Activated naive CD8-positive, alpha-beta T cell treated with anti-CD3 and anti-CD28 coated beads, Interleukin-2, amount 50 U/mL, for 24 hours (primary cell): ENCODE measurements at regions not wholly inside any gene's neighbourhood (a gene's known extent, or its start where the extent isn't known, plus 50 kb on each side); places are given as distances from the start of the nearest gene placed in this dataset.

Experiments
- ATAC-seq: fragments of 150-1000 bp; cut with Tn5 transposase; one replicate; pipeline ENCODE4 v1.10.0; 2021
- DNase-seq: peaks from one replicate; pipeline ENCODE4 v3.0.0; 2021
- H3K27ac Mint-ChIP-seq: one replicate; pipeline ENCODE4 v1.8.0; 2021; ENCODE audit warnings: mild to moderate bottlenecking, mixed read lengths
- H3K27me3 Mint-ChIP-seq: one replicate; pipeline ENCODE4 v1.8.0; 2021; ENCODE audit warnings: mixed read lengths
- H3K36me3 Mint-ChIP-seq: one replicate; pipeline ENCODE4 v1.8.0; 2021; ENCODE audit warnings: low read depth, mixed read lengths
- H3K4me1 Mint-ChIP-seq: one replicate; pipeline ENCODE4 v1.8.0; 2021; ENCODE audit warnings: mixed read lengths
- H3K4me3 Mint-ChIP-seq: one replicate; pipeline ENCODE4 v1.8.0; 2021; ENCODE audit warnings: mild to moderate bottlenecking, moderate library complexity, mixed read lengths
- H3K9me3 Mint-ChIP-seq: one replicate; pipeline ENCODE4 v1.8.0; 2021; ENCODE audit warnings: mixed read lengths

DNA sequence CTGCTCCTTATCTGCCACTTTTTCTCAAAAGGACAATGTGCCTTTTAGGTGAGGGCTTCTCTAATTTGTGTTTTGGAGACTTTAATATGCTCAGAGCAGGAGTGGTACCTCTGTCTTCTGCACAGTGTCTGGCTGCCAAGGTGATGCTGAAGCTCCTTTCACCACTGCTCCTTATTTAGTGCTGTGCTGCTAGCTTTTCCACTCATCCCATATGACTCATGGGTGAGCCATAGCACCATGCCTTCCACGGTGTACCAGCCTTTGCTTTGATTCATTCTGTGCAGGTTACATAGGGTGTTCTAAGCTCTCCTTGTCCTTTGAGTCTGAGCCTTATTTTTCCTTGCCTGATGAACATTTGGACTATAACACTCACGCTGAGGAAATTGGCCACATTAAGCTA is 202.4 kb downstream of the ARL6IP6 start:
- peaks cover 2% of the 10 kb centered on the region for H3K27me3 Mint-ChIP-seq

GRCh38 chr2:152910970-152911369 is 192.6 kb downstream of the ARL6IP6 start:
- Mint-ChIP-seq H3K9me3 (peaks cover 3% of the 10 kb centered on the region), H3K27me3 (no peaks in the 10 kb centered on the region), H3K4me3 (no peak overlapping the region), H3K36me3 (no peaks in the 10 kb centered on the region), H3K4me1 (no peaks in the 10 kb centered on the region), H3K27ac (no peak overlapping the region)
- DNase-seq (no peak), ATAC-seq (no peak)

More for the DNA sequence above, 202.4 kb downstream of the ARL6IP6 start:
- Mint-ChIP-seq H3K4me1 (no peaks in the 10 kb centered on the region), H3K36me3 (no peaks in the 10 kb centered on the region), H3K27ac (no peak overlapping the region), H3K9me3 (peaks cover 3% of the 10 kb centered on the region), H3K4me3 (no peak overlapping the region)
- no peak for DNase-seq
- no peak for ATAC-seq

GRCh38 chr2:152907046-152907445 is 188.6 kb downstream of the ARL6IP6 start:
- H3K27ac Mint-ChIP-seq: no peak overlapping the region
- no peaks in the 10 kb centered on the region for H3K4me1 Mint-ChIP-seq
- H3K9me3 Mint-ChIP-seq: peaks cover 3% of the 10 kb centered on the region
- H3K27me3 Mint-ChIP-seq: no peaks in the 10 kb centered on the region
- H3K4me3 Mint-ChIP-seq: no peak overlapping the region
- DNase-seq (no peak), ATAC-seq (no peak)
- no peaks in the 10 kb centered on the region for H3K36me3 Mint-ChIP-seq

- no peak overlapping the region for H3K27ac Mint-ChIP-seq
- H3K36me3 Mint-ChIP-seq: no peaks in the 10 kb centered on the region
- ATAC-seq: no peak
- peaks cover 7% of the 10 kb centered on the region for H3K9me3 Mint-ChIP-seq
- H3K27me3 Mint-ChIP-seq: peaks cover 5% of the 10 kb centered on the region
- H3K4me3 Mint-ChIP-seq: no peak overlapping the region
- no peak for DNase-seq
- H3K4me1 Mint-ChIP-seq: no peaks in the 10 kb centered on the region
Measured at GRCh38 chr2:152894051-152894450, 175.6 kb downstream of the ARL6IP6 start.

DNA sequence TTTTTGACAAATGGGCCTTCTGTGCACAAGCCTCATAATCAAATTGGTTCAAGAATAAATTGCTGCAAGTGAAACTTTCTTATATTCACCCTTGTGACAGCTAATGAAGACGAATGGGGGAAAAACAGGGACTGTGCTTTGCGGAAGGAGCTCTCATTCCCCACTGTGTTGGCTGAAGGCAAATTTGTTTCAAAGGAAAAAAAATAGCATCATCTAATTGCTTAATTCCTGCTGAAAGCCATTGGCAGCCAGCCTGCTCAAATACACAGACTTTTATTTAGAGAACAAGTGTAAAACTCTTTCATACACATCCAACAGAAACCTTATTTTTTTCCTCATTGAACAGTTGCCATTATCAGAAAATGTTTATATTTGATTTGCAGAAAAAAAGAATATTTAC is 172.3 kb downstream of the ARL6IP6 start:
- no peak overlapping the region for H3K4me3 Mint-ChIP-seq
- H3K4me1 Mint-ChIP-seq: no peaks in the 10 kb centered on the region
- H3K27me3 Mint-ChIP-seq: peaks cover 4% of the 10 kb centered on the region
- DNase-seq: no peak
- H3K36me3 Mint-ChIP-seq: no peaks in the 10 kb centered on the region
- no peaks in the 10 kb centered on the region for H3K9me3 Mint-ChIP-seq
- no peak overlapping the region for H3K27ac Mint-ChIP-seq
- no peak for ATAC-seq

DNA sequence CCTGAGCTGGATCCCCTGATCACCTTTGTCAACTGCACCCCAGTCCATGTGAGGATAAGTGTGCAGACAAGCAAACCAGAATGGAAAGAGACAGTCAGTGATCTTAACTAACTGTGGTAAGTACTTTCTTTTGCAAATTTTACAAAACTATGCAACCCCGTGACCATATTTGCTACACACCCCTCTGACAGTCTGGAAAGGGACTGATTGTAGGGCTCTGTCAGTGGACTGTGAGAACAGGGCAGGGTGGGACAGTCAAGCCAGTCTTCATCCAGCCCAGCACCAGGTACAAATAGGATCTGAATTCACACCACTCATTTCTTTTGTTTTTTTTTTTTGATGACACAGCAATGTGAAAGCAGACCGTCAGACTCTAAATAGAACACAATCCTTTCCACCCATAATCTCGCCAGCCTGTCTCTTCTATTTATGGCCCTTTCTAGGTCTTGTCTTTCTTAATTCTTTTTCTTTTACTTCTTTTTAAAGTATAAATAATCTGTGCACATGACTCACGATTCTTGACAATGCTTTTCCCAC is 165.6 kb downstream of the ARL6IP6 start:
- DNase-seq (no peak), ATAC-seq (no peak)
- H3K27ac Mint-ChIP-seq: no peak overlapping the region
- H3K9me3 Mint-ChIP-seq: no peaks in the 10 kb centered on the region
- no peak overlapping the region for H3K4me3 Mint-ChIP-seq
- H3K4me1 Mint-ChIP-seq: no peaks in the 10 kb centered on the region
- no peaks in the 10 kb centered on the region for H3K36me3 Mint-ChIP-seq
- H3K27me3 Mint-ChIP-seq: no peaks in the 10 kb centered on the region

GRCh38 chr2:152881527-152881926 is 163.1 kb downstream of the ARL6IP6 start:
- no peak for DNase-seq
- no peaks in the 10 kb centered on the region for H3K9me3 Mint-ChIP-seq
- H3K27me3 Mint-ChIP-seq: no peaks in the 10 kb centered on the region
- no peak overlapping the region for H3K27ac Mint-ChIP-seq
- ATAC-seq: no peak
- H3K4me1 Mint-ChIP-seq: no peaks in the 10 kb centered on the region
- no peaks in the 10 kb centered on the region for H3K36me3 Mint-ChIP-seq
- H3K4me3 Mint-ChIP-seq: no peak overlapping the region

DNA sequence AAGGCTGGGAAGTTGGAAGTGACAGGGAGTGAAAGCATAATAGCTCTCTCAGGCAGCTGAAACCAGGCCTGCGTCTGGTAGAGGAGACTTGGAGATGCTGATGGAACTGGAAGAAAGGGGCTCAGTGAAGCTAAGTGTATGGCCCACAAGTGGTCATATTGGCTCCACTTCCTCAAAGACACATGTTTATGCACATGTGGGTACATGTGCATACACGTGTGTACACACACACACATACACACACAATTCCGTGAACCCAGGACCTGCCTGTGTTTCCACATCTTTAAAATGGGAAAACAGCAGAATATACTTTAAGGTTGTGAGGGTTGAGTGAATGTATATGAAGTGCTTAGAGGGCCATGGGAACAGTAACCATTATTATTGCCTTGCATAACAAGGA is 160.9 kb downstream of the ARL6IP6 start:
- DNase-seq: no peak
- H3K4me3 Mint-ChIP-seq: no peak overlapping the region
- no peak for ATAC-seq
- no peaks in the 10 kb centered on the region for H3K4me1 Mint-ChIP-seq
- no peaks in the 10 kb centered on the region for H3K27me3 Mint-ChIP-seq
- H3K9me3 Mint-ChIP-seq: no peaks in the 10 kb centered on the region
- H3K27ac Mint-ChIP-seq: no peak overlapping the region
- no peaks in the 10 kb centered on the region for H3K36me3 Mint-ChIP-seq

GRCh38 chr2:152875701-152876695 is 157.6 kb downstream of the ARL6IP6 start:
- DNase-seq: no peak
- Mint-ChIP-seq H3K27ac (no peak overlapping the region), H3K27me3 (no peaks in the 10 kb centered on the region), H3K4me3 (no peak overlapping the region), H3K4me1 (no peaks in the 10 kb centered on the region), H3K36me3 (no peaks in the 10 kb centered on the region), H3K9me3 (no peaks in the 10 kb centered on the region)
- no peak for ATAC-seq

DNA sequence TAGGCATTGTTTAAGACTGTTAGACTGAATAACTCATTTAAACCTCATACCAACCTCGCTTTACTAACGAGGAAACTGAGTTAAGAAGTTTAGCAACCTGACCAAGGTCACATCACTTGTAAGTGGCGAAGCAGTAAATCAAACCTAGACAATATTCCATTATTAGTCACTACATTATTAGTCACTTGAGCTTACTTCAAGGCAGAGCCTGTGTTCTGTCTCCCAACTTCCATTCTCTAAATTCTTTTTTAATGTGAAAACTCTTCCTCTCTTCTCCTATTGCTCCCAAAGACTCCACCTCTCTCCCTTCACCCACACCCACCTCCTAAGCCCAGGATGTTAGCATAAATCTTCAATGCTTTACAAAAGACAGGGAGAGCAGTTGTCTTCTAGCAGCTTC is 156.5 kb downstream of the ARL6IP6 start:
- ATAC-seq (no peak), DNase-seq (no peak)
- Mint-ChIP-seq H3K4me1 (no peaks in the 10 kb centered on the region), H3K27ac (no peak overlapping the region), H3K36me3 (no peaks in the 10 kb centered on the region), H3K9me3 (no peaks in the 10 kb centered on the region), H3K4me3 (no peak overlapping the region), H3K27me3 (no peaks in the 10 kb centered on the region)

DNA sequence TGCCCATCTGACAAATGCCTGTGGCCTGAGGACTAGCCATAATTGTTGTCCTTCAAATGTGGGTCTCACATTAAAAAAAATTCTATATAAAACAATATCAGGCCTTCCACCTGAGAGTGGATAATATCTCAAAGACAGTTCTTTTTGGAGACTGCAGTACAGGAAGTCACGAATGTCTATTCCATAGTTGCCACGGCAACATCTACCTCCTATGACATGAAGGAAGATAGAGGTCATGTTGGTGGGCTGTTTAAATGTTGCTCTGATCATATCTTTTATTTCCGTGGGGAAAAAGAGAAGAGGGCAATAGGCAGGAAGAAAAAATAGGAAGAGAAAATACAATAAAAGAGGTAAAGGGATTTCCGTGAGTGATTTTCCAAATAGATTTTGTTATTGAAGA is 151.8 kb downstream of the ARL6IP6 start:
- no peak for ATAC-seq
- Mint-ChIP-seq H3K9me3 (no peaks in the 10 kb centered on the region), H3K27me3 (peaks cover 3% of the 10 kb centered on the region), H3K27ac (no peak overlapping the region), H3K36me3 (no peaks in the 10 kb centered on the region), H3K4me1 (no peaks in the 10 kb centered on the region), H3K4me3 (no peak overlapping the region)
- DNase-seq: no peak

DNA sequence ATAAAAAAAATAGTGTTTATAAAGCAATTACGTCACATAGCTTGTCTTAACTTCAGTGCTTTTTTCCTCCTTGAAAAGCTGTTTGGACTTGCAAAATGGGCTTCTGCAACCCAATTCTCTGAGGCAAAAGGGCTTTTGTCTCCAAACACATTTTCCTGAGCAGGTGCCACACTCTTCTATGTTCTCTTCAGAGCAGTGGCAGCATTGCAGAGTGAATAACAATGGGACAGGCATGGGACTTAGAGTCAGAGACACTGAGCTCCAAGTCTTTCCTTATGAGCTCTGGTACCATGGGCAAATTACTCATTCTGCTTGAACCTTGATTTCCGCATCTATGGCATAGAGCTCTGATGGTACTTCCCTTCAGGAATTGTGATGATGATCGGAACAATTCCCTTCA is 149.0 kb downstream of the ARL6IP6 start:
- ATAC-seq (no peak), DNase-seq (no peak)
- H3K27ac Mint-ChIP-seq: no peak overlapping the region
- H3K4me1 Mint-ChIP-seq: no peaks in the 10 kb centered on the region
- H3K36me3 Mint-ChIP-seq: no peaks in the 10 kb centered on the region
- no peak overlapping the region for H3K4me3 Mint-ChIP-seq
- peaks cover 5% of the 10 kb centered on the region for H3K27me3 Mint-ChIP-seq
- H3K9me3 Mint-ChIP-seq: peaks cover 11% of the 10 kb centered on the region

- DNase-seq (no peak), ATAC-seq (no peak)
- no peaks in the 10 kb centered on the region for H3K36me3 Mint-ChIP-seq
- no peaks in the 10 kb centered on the region for H3K4me1 Mint-ChIP-seq
- peaks cover 5% of the 10 kb centered on the region for H3K27me3 Mint-ChIP-seq
- peaks cover 22% of the 10 kb centered on the region for H3K9me3 Mint-ChIP-seq
- H3K4me3 Mint-ChIP-seq: no peak overlapping the region
- no peak overlapping the region for H3K27ac Mint-ChIP-seq
Measured at GRCh38 chr2:152864601-152865149, 146.3 kb downstream of the ARL6IP6 start.

DNA sequence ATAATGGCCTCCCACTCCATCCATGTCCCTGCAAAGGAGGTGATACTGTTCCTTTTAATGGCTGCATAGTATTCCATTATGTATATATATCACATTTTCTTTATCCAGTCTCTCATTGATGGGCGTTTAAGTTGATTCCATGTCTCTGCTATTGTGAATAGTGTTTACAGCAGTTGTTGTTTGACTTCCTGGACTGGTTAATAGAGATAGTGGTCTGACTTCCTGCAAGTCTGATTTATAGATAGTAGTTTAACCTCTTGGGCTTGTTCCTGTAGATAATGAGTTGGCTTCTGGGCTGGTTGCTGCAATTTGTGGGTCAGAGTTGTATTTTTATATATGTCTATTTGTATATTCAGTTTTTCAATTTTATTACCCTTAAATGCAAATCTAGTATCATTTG is 145.4 kb downstream of the ARL6IP6 start:
- Mint-ChIP-seq H3K27me3 (peaks cover 4% of the 10 kb centered on the region), H3K4me3 (no peak overlapping the region), H3K27ac (no peak overlapping the region), H3K4me1 (no peaks in the 10 kb centered on the region), H3K36me3 (no peaks in the 10 kb centered on the region), H3K9me3 (peaks cover 22% of the 10 kb centered on the region)
- DNase-seq: no peak
- ATAC-seq: no peak

DNA sequence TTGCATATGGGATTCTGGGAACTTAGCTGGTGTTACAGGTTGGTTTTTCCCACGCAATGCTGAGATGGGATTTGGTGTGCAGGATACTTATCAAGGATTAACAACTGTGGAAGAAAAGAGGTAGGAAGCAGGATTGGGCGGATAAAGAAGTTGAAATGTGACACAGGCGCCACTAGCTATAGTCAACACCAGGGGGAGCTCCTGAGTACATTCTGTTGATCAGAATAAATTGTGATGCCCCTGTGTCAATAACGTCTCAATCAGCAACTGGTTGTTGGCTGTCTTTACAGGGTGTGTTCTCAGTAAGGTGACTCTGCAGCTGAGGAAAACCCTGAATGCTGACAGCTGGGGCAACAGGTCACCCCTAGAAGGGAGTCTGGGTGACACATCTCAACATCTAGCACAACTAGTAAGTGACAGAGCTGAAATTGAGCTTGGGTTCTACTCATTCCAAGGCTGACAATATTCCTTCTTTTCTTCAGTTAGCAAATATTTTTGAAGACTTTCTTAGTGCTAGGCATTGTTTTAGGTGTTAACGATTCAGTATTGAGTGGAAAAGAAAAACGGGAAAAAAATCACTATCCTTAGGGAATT is 143.0 kb downstream of the ARL6IP6 start:
- ATAC-seq (no peak), DNase-seq (peak; percentile 8)
- no peaks in the 10 kb centered on the region for H3K4me1 Mint-ChIP-seq
- no peaks in the 10 kb centered on the region for H3K36me3 Mint-ChIP-seq
- H3K27me3 Mint-ChIP-seq: peaks cover 4% of the 10 kb centered on the region
- no peak overlapping the region for H3K27ac Mint-ChIP-seq
- H3K4me3 Mint-ChIP-seq: no peak overlapping the region
- peaks cover 22% of the 10 kb centered on the region for H3K9me3 Mint-ChIP-seq
